B cell (primary cell): ENCODE measurements at regions not wholly inside any gene's neighbourhood (a gene's known extent, or its start where the extent isn't known, plus 50 kb on each side); places are given as distances from the start of the nearest gene placed in this dataset.

Source experiments
- ATAC-seq: fragments of 200-7000 bp; cut with Tn5 transposase; one replicate; pipeline ENCODE4 v1.10.0; 2021; ENCODE audit warnings: low read depth, mild to moderate bottlenecking, moderate number of reproducible peaks, moderate library complexity
- CTCF ChIA-PET: fragments of 350-600 bp; sonication (Branson Sonifier 250); formaldehyde crosslinking; loops from one replicate; lab custom pipeline; 2021; ENCODE audit warnings: antibody characterized with exemption, inconsistent platforms; lab: Charles Lee
- POLR2A ChIA-PET: fragments of 350-600 bp; sonication (Branson Sonifier 250); formaldehyde crosslinking; loops from one replicate; lab custom pipeline; 2021; ENCODE audit warnings: antibody characterized with exemption; lab: Charles Lee
- DNase-seq: peaks from one replicate; pipeline ENCODE4 v3.0.0; 2013
- H2AFZ ChIP-seq: 2 replicates; pipeline ENCODE4 v1.6.1; 2012; ENCODE audit warnings: mild to moderate bottlenecking, low read depth, low read length; ENCODE audit not compliant: insufficient read depth, poor library complexity, severe bottlenecking
- H3K27ac ChIP-seq, 2 donors: 1 replicate in 1 of 2; 2 replicates in 1 of 2; pipeline ENCODE4 v1.5.1; 2012 to 2013; ENCODE audit warnings: low read length in 2 of 2, mild to moderate bottlenecking in 2 of 2, moderate library complexity in 1 of 2
- H3K27me3 ChIP-seq, 4 experiments: fragments of 200-600 bp in 1 of 4; sonication (generic) in 1 of 4; replicated peaks in 1 of 4; 1 replicate in 2 of 4; 2 replicates in 2 of 4; pipeline versions ENCODE4 v1.6.1 to v1.7.0; 2013 to 2016; ENCODE audit warnings: low read length in 3 of 4, mild to moderate bottlenecking in 2 of 4, mixed read lengths in 1 of 4, moderate library complexity in 1 of 4; ENCODE audit not compliant: insufficient read depth in 4 of 4, control insufficient read depth in 3 of 4; ENCODE audit errors: control extremely low read depth in 1 of 4
- H3K36me3 ChIP-seq, 2 experiments: replicated peaks in 1 of 2; 1 replicate in 1 of 2; 2 replicates in 1 of 2; pipeline versions ENCODE4 v1.6.1 to v1.7.1; 2013; ENCODE audit warnings: low read length in 1 of 2; ENCODE audit not compliant: insufficient read depth in 2 of 2, control insufficient read depth in 1 of 2; ENCODE audit errors: control extremely low read depth in 1 of 2, extremely low read depth in 1 of 2
- H3K4me1 ChIP-seq, 2 donors: fragments of 200-600 bp in 1 of 2; sonication (generic) in 1 of 2; 1 replicate in 1 of 2; 2 replicates in 1 of 2; pipeline versions ENCODE4 v1.5.1 to v1.6.1; 2013 to 2017; ENCODE audit warnings: low read length in 2 of 2; ENCODE audit not compliant: control insufficient read depth in 2 of 2, insufficient read depth in 2 of 2
- H3K4me2 ChIP-seq: replicated peaks from 2 replicates; pipeline ENCODE3; 2012; ENCODE audit warnings: mild to moderate bottlenecking, low read depth, low read length; ENCODE audit not compliant: poor library complexity, severe bottlenecking
- H3K4me3 ChIP-seq, 5 experiments: fragments of 200-600 bp in 1 of 5; sonication (generic) in 1 of 5; 1 replicate in 3 of 5; 2 replicates in 2 of 5; pipeline versions ENCODE4 v1.5.1 to v1.7.0; 2011 to 2016; ENCODE audit warnings: low read length in 4 of 5, mild to moderate bottlenecking in 4 of 5, low read depth in 2 of 5, control low read depth in 1 of 5, moderate library complexity in 1 of 5; ENCODE audit not compliant: insufficient read depth in 1 of 5; ENCODE audit errors: control extremely low read depth in 1 of 5, extremely low read depth in 1 of 5
- H3K79me2 ChIP-seq: fragments of 200-600 bp; sonication (generic); one replicate; pipeline ENCODE4 v1.6.0; 2016; ENCODE audit warnings: low read length; ENCODE audit not compliant: control insufficient read depth, insufficient read depth
- H3K9ac ChIP-seq: fragments of 200-600 bp; sonication (generic); 2 replicates; pipeline ENCODE4 v1.6.1; 2017; ENCODE audit warnings: mild to moderate bottlenecking, low read length, moderate library complexity
- H3K9me3 ChIP-seq, 3 donors: one replicate each; pipeline versions ENCODE4 v1.6.1 to v1.7.1; 2013; ENCODE audit warnings: low read length in 2 of 3; ENCODE audit not compliant: control insufficient read depth in 2 of 3, insufficient read depth in 1 of 3; ENCODE audit errors: control extremely low read depth in 1 of 3
- H4K20me1 ChIP-seq: 2 replicates; pipeline ENCODE4 v1.6.0; 2012; ENCODE audit warnings: mild to moderate bottlenecking, low read length; ENCODE audit not compliant: insufficient read depth, control insufficient read depth, poor library complexity, severe bottlenecking
- H3K27ac Mint-ChIP-seq: one replicate; pipeline ENCODE4 v1.8.0; 2021; ENCODE audit warnings: mixed read lengths
- H3K27me3 Mint-ChIP-seq: one replicate; pipeline ENCODE4 v1.8.0; 2021; ENCODE audit warnings: mixed read lengths
- H3K4me1 Mint-ChIP-seq: one replicate; pipeline ENCODE4 v1.8.0; 2021; ENCODE audit warnings: mixed read lengths
- H3K4me3 Mint-ChIP-seq: one replicate; pipeline ENCODE4 v1.8.0; 2021; ENCODE audit warnings: mixed read lengths
- H3K9me3 Mint-ChIP-seq: one replicate; pipeline ENCODE4 v1.8.0; 2022; ENCODE audit warnings: mixed read lengths; ENCODE audit not compliant: insufficient read depth
- EZH2 ChIP-seq: IDR thresholded peaks from 2 replicates; pipeline ENCODE4 v1.6.1; 2012; ENCODE audit warnings: borderline replicate concordance, low read depth, mild to moderate bottlenecking, moderate library complexity, low read length; ENCODE audit not compliant: insufficient read depth, poor library complexity, severe bottlenecking
- WGBS: methylation state at CpG from one replicate; pipeline ENCODE4 v1.1.5; 2013; ENCODE audit warnings: missing lambda C conversion rate; ENCODE audit not compliant: insufficient coverage; 5-methylcytosine and 5-hydroxymethylcytosine counted together
- intact Hi-C: fragments of 100-400 bp; cut with micrococcal nuclease; formaldehyde crosslinking; loops from one replicate; pipeline ENCODE4 v1.10.0; 2022
- TF ChIP-seq, protein P1 (sequence below): fragments of 200-600 bp; IDR thresholded peaks from one replicate; pipeline ENCODE4 v1.8.0; 2022; ENCODE audit warnings: antibody characterized with exemption, mild to moderate bottlenecking

DNA sequence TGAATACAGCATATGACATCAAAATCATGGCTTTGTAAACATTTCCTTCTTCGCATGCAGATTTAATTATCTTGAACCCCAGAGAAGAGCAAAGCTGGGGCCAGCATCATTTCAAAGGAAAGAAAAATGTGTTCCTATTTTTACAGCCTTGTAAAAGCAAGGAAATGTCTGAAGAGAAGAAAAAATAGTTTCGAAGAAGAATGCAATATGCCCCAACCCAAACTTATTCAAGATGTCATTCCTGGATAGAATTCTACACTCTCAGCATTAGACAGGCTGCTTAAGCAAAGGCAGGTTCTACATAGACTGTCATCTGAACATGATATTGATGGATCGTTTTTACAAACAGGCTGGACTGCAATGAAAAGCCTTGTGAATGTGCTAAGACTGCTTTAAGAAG, 900.8 kb downstream of the TTLL7 start:
- Histone ChIP-seq H3K4me2 (no peak overlapping the region), H3K9me3 (no peaks in the 10 kb centered on the region), H4K20me1 (no peaks in the 10 kb centered on the region), H3K9ac (no peak overlapping the region), H3K27ac (no peak overlapping the region), H3K27me3 (no peaks in the 10 kb centered on the region), H3K79me2 (no peaks in the 10 kb centered on the region), H2AFZ (no peak overlapping the region), H3K36me3 (no peaks in the 10 kb centered on the region), H3K4me3 (no peak overlapping the region), H3K4me1 (no peaks in the 10 kb centered on the region)
- H3K9me3 Mint-ChIP-seq, result peaks cover 2% of the 10 kb centered on the region
- no peak overlapping the region for H3K27ac Mint-ChIP-seq
- H3K4me3 Mint-ChIP-seq, result no peak overlapping the region
- DNase-seq (no peak), ATAC-seq (no peak)
- WGBS, result no CpG with 5 or more reads among the region's 3 CpGs
- intact Hi-C loops, result no loop called here
- ChIA-PET CTCF (no interaction called here), POLR2A (no interaction called here)
- H3K27me3 Mint-ChIP-seq, result no peaks in the 10 kb centered on the region
- no peak for TF ChIP-seq EZH2
- H3K4me1 Mint-ChIP-seq, result no peaks in the 10 kb centered on the region

DNA sequence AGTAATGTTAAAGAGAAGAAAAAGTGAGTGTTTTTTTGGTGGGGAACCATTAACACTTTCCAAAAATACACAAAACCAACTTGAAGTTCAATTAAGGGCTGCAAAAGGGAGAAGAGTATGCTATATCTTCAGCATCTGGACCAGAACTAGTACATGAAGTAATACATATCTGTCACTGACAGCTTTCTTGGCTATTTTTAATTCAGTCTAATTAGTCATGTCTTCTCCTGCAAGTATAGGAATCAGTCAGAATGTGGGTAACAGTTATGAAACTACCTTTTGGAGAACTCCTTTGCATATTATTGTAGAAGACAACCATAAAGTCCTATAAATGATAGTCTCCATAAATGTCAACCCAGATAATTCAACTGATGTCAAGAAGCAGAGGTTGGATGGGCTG, 901.2 kb downstream of the TTLL7 start:
- no peak overlapping the region for H3K27ac ChIP-seq
- H3K4me1 Mint-ChIP-seq, result no peaks in the 10 kb centered on the region
- H3K9me3 Mint-ChIP-seq, result peaks cover 2% of the 10 kb centered on the region
- no peaks in the 10 kb centered on the region for H3K27me3 ChIP-seq
- H3K79me2 ChIP-seq, result no peaks in the 10 kb centered on the region
- ChIA-PET CTCF (no interaction called here), POLR2A (no interaction called here)
- H4K20me1 ChIP-seq, result no peaks in the 10 kb centered on the region
- no peaks in the 10 kb centered on the region for H3K36me3 ChIP-seq
- H3K4me3 Mint-ChIP-seq, result no peak overlapping the region
- ATAC-seq, result no peak
- H3K9me3 ChIP-seq, result no peaks in the 10 kb centered on the region
- no peak for DNase-seq
- no peak overlapping the region for H3K4me2 ChIP-seq
- intact Hi-C loops, result no loop called here
- no peaks in the 10 kb centered on the region for H3K27me3 Mint-ChIP-seq
- no peaks in the 10 kb centered on the region for H3K4me1 ChIP-seq
- no peak overlapping the region for H3K9ac ChIP-seq
- TF ChIP-seq, protein P1, sequence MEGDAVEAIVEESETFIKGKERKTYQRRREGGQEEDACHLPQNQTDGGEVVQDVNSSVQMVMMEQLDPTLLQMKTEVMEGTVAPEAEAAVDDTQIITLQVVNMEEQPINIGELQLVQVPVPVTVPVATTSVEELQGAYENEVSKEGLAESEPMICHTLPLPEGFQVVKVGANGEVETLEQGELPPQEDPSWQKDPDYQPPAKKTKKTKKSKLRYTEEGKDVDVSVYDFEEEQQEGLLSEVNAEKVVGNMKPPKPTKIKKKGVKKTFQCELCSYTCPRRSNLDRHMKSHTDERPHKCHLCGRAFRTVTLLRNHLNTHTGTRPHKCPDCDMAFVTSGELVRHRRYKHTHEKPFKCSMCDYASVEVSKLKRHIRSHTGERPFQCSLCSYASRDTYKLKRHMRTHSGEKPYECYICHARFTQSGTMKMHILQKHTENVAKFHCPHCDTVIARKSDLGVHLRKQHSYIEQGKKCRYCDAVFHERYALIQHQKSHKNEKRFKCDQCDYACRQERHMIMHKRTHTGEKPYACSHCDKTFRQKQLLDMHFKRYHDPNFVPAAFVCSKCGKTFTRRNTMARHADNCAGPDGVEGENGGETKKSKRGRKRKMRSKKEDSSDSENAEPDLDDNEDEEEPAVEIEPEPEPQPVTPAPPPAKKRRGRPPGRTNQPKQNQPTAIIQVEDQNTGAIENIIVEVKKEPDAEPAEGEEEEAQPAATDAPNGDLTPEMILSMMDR, result no peak
- TF ChIP-seq EZH2, result no peak
- no peak overlapping the region for H3K4me3 ChIP-seq
- no peak overlapping the region for H3K27ac Mint-ChIP-seq
- H2AFZ ChIP-seq, result no peak overlapping the region
